ENCODE measurements at regions not wholly inside any gene's neighbourhood (a gene's known extent, or its start where the extent isn't known, plus 50 kb on each side); places are given as distances from the start of the nearest gene placed in this dataset.
A peak's percentile ranks its signal among the peaks of the same experiment; 100 is the strongest.

- Histone ChIP-seq H3K27me3 (ENCODE audit: control insufficient read depth, insufficient read depth, low read length) (no peaks in the 10 kb centered on the region), H3K9me3 (ENCODE audit: control insufficient read depth, low read length) (no peaks in the 10 kb centered on the region), H3K4me3 (ENCODE audit: low read length) (peak overlapping the region; percentile 18), H3K9ac (ENCODE audit: low read length) (peak overlapping the region; percentile 32), H3K4me1 (ENCODE audit: control insufficient read depth, insufficient read depth, low read length) (peaks cover 6% of the 10 kb centered on the region), H3K36me3 (ENCODE audit: control insufficient read depth, insufficient read depth, low read length) (no peaks in the 10 kb centered on the region)
Measured at GRCh38 chr1:193417945-193418744, 231.7 kb upstream of the B3GALT2 start.

- Histone ChIP-seq H3K9me3 (ENCODE audit: control insufficient read depth, low read length) (no peaks in the 10 kb centered on the region), H3K4me3 (ENCODE audit: low read length) (no peak overlapping the region), H3K4me1 (ENCODE audit: control insufficient read depth, insufficient read depth, low read length) (peaks cover 6% of the 10 kb centered on the region), H3K27me3 (ENCODE audit: control insufficient read depth, insufficient read depth, low read length) (no peaks in the 10 kb centered on the region), H3K36me3 (ENCODE audit: control insufficient read depth, insufficient read depth, low read length) (no peaks in the 10 kb centered on the region), H3K9ac (ENCODE audit: low read length) (no peak overlapping the region)
Measured at GRCh38 chr1:193417403-193417802, 231.0 kb upstream of the B3GALT2 start.

- Histone ChIP-seq H3K9ac (ENCODE audit: low read length) (no peak overlapping the region), H3K36me3 (ENCODE audit: control insufficient read depth, insufficient read depth, low read length) (no peaks in the 10 kb centered on the region), H3K9me3 (ENCODE audit: control insufficient read depth, low read length) (no peaks in the 10 kb centered on the region), H3K4me3 (ENCODE audit: low read length) (no peak overlapping the region), H3K27me3 (ENCODE audit: control insufficient read depth, insufficient read depth, low read length) (no peaks in the 10 kb centered on the region), H3K4me1 (ENCODE audit: control insufficient read depth, insufficient read depth, low read length) (peaks cover 6% of the 10 kb centered on the region)
Measured at GRCh38 chr1:193416226-193417024, 230.0 kb upstream of the B3GALT2 start.

- H3K9ac ChIP-seq (ENCODE audit: low read length) = no peak overlapping the region
- peaks cover 6% of the 10 kb centered on the region for H3K4me1 ChIP-seq (ENCODE audit: control insufficient read depth, insufficient read depth, low read length)
- no peaks in the 10 kb centered on the region for H3K9me3 ChIP-seq (ENCODE audit: control insufficient read depth, low read length)
- no peaks in the 10 kb centered on the region for H3K36me3 ChIP-seq (ENCODE audit: control insufficient read depth, insufficient read depth, low read length)
- H3K4me3 ChIP-seq (ENCODE audit: low read length) = no peak overlapping the region
- no peaks in the 10 kb centered on the region for H3K27me3 ChIP-seq (ENCODE audit: control insufficient read depth, insufficient read depth, low read length)
Measured at GRCh38 chr1:193415256-193415655, 228.8 kb upstream of the B3GALT2 start.

GRCh38 chr1:193413376-193413775 lies 227.0 kb upstream of the B3GALT2 start:
- Histone ChIP-seq H3K4me3 (ENCODE audit: low read length) (no peak overlapping the region), H3K9ac (ENCODE audit: low read length) (no peak overlapping the region), H3K36me3 (ENCODE audit: control insufficient read depth, insufficient read depth, low read length) (no peaks in the 10 kb centered on the region), H3K4me1 (ENCODE audit: control insufficient read depth, insufficient read depth, low read length) (peaks cover 13% of the 10 kb centered on the region), H3K27me3 (ENCODE audit: control insufficient read depth, insufficient read depth, low read length) (no peaks in the 10 kb centered on the region), H3K9me3 (ENCODE audit: control insufficient read depth, low read length) (no peaks in the 10 kb centered on the region)

GRCh38 chr1:193412748-193413147 lies 226.3 kb upstream of the B3GALT2 start:
- Histone ChIP-seq H3K4me3 (ENCODE audit: low read length) (no peak overlapping the region), H3K9me3 (ENCODE audit: control insufficient read depth, low read length) (no peaks in the 10 kb centered on the region), H3K9ac (ENCODE audit: low read length) (no peak overlapping the region), H3K27me3 (ENCODE audit: control insufficient read depth, insufficient read depth, low read length) (no peaks in the 10 kb centered on the region), H3K36me3 (ENCODE audit: control insufficient read depth, insufficient read depth, low read length) (no peaks in the 10 kb centered on the region), H3K4me1 (ENCODE audit: control insufficient read depth, insufficient read depth, low read length) (peaks cover 7% of the 10 kb centered on the region)

DNA sequence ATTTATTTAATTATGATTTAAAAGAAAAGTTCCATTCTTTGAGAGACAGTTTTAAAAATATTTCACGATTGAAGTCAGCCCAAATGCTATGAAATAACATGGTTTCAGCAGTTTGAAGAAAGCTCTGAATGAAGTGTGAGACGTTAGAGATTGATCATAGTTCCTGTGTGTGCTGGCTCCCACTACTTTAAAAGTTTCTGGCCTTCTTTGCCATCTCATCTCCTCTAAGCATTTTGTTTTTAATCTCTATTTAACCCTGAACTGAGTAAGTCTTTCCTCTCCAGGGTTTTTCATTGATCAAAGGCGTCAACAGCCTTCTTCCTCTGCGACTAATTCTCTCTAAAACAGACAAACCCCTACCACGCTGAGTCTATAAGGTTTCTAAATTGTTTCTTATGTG lies 225.3 kb upstream of the B3GALT2 start:
- Histone ChIP-seq H3K4me1 (ENCODE audit: control insufficient read depth, insufficient read depth, low read length) (peaks cover 7% of the 10 kb centered on the region), H3K27me3 (ENCODE audit: control insufficient read depth, insufficient read depth, low read length) (no peaks in the 10 kb centered on the region), H3K36me3 (ENCODE audit: control insufficient read depth, insufficient read depth, low read length) (no peaks in the 10 kb centered on the region), H3K9me3 (ENCODE audit: control insufficient read depth, low read length) (no peaks in the 10 kb centered on the region), H3K9ac (ENCODE audit: low read length) (no peak overlapping the region), H3K4me3 (ENCODE audit: low read length) (no peak overlapping the region)

- Histone ChIP-seq H3K27me3 (ENCODE audit: control insufficient read depth, insufficient read depth, low read length) (no peaks in the 10 kb centered on the region), H3K9ac (ENCODE audit: low read length) (no peak overlapping the region), H3K4me3 (ENCODE audit: low read length) (no peak overlapping the region)
Measured at GRCh38 chr1:193411215-193411614, 224.8 kb upstream of the B3GALT2 start.

DNA sequence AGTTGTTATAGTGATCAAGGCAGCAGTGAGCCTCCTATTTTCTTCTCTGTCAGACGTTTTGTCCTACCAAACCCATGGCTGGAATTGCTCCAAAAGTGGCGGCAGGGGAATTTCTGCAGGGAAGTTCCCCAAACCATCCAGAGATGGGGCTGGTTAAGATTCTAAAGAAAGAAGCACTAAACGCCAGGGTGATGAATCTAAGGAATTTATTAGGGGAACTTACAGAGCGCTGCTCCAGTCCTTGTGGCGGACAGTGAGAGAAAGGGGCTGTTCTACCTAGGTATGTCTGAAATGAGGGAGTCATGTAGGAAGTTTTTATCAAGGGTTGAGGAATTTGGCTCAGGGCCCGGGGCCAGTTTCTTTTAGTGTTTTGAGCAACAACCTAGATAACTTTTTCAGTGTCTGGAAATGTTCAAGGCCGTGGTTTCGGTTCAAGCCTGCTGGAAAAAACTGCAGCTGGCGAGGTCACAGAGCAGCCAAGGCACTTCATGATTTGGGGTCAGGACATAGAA lies 222.4 kb upstream of the B3GALT2 start:
- Histone ChIP-seq H3K36me3 (ENCODE audit: control insufficient read depth, insufficient read depth, low read length) (no peaks in the 10 kb centered on the region), H3K9me3 (ENCODE audit: control insufficient read depth, low read length) (no peaks in the 10 kb centered on the region), H3K9ac (ENCODE audit: low read length) (no peak overlapping the region), H3K27me3 (ENCODE audit: control insufficient read depth, insufficient read depth, low read length) (no peaks in the 10 kb centered on the region), H3K4me1 (ENCODE audit: control insufficient read depth, insufficient read depth, low read length) (peaks cover 7% of the 10 kb centered on the region), H3K4me3 (ENCODE audit: low read length) (no peak overlapping the region)

More at GRCh38 chr1:193411215-193411614, 224.8 kb upstream of the B3GALT2 start:
- Histone ChIP-seq H3K9me3 (ENCODE audit: control insufficient read depth, low read length) (no peaks in the 10 kb centered on the region), H3K4me1 (ENCODE audit: control insufficient read depth, insufficient read depth, low read length) (peaks cover 7% of the 10 kb centered on the region), H3K36me3 (ENCODE audit: control insufficient read depth, insufficient read depth, low read length) (no peaks in the 10 kb centered on the region)

DNA sequence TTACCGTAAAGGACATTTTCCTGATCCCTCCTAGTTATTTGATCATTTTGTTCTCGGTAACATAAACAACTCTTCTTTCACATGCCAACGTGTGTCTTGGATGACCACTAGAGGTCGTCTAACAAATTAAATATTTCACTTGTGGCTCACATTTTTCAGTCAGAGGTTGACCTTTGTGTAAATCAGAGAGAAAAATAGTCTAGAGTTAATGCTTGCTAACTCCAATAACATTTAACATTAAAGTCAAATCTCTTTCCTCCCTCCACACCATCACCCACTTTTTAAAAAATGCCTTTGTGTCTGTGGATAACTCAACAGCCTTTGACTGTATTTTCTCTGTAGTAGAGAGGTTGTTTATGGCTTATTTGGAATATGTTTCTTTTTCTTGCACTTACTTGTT lies 220.5 kb upstream of the B3GALT2 start:
- Histone ChIP-seq H3K27me3 (ENCODE audit: control insufficient read depth, insufficient read depth, low read length) (no peaks in the 10 kb centered on the region), H3K36me3 (ENCODE audit: control insufficient read depth, insufficient read depth, low read length) (no peaks in the 10 kb centered on the region), H3K9me3 (ENCODE audit: control insufficient read depth, low read length) (no peaks in the 10 kb centered on the region), H3K4me1 (ENCODE audit: control insufficient read depth, insufficient read depth, low read length) (peaks cover 7% of the 10 kb centered on the region), H3K9ac (ENCODE audit: low read length) (no peak overlapping the region), H3K4me3 (ENCODE audit: low read length) (no peak overlapping the region)

- no peak overlapping the region for H3K9ac ChIP-seq (ENCODE audit: low read length)
- H3K27me3 ChIP-seq (ENCODE audit: control insufficient read depth, insufficient read depth, low read length) = no peaks in the 10 kb centered on the region
- peaks cover 7% of the 10 kb centered on the region for H3K4me1 ChIP-seq (ENCODE audit: control insufficient read depth, insufficient read depth, low read length)
- H3K9me3 ChIP-seq (ENCODE audit: control insufficient read depth, low read length) = no peaks in the 10 kb centered on the region
- no peaks in the 10 kb centered on the region for H3K36me3 ChIP-seq (ENCODE audit: control insufficient read depth, insufficient read depth, low read length)
- no peak overlapping the region for H3K4me3 ChIP-seq (ENCODE audit: low read length)
Measured at GRCh38 chr1:193404236-193404635, 217.8 kb upstream of the B3GALT2 start.

GRCh38 chr1:193402977-193403376 lies 216.6 kb upstream of the B3GALT2 start:
- no peaks in the 10 kb centered on the region for H3K36me3 ChIP-seq (ENCODE audit: control insufficient read depth, insufficient read depth, low read length)
- H3K9ac ChIP-seq (ENCODE audit: low read length) = no peak overlapping the region
- H3K9me3 ChIP-seq (ENCODE audit: control insufficient read depth, low read length) = no peaks in the 10 kb centered on the region
- no peaks in the 10 kb centered on the region for H3K27me3 ChIP-seq (ENCODE audit: control insufficient read depth, insufficient read depth, low read length)
- H3K4me1 ChIP-seq (ENCODE audit: control insufficient read depth, insufficient read depth, low read length) = no peaks in the 10 kb centered on the region
- H3K4me3 ChIP-seq (ENCODE audit: low read length) = no peak overlapping the region
